IMR-90 (cell line): ENCODE measurements at regions not wholly inside any gene's neighbourhood (a gene's known extent, or its start where the extent isn't known, plus 50 kb on each side); places are given as distances from the start of the nearest gene placed in this dataset.
"Not testable (repeated sequence)": the region's sequence is repeated elsewhere in the genome, so short reads cannot be mapped to it uniquely, and the experiment has no call there.

Experiments used
- ATAC-seq: fragments of 200-7000 bp; cut with Tn5 transposase; 2 replicates; pipeline ENCODE4 v1.9.1; 2020; ENCODE audit warnings: low read depth, mild to moderate bottlenecking, moderate library complexity
- BruUV-seq: library from RNA; stranded (reverse); fragments of 400-500 nt; replicated peaks from 2 replicates; lab custom pipeline; 2021; lab: Mats Ljungman, UMichigan
- CTCF ChIA-PET: fragments of 300-600 bp; formaldehyde crosslinking; extraction: SDS; loops from one replicate; lab custom pipeline; 2021; ENCODE audit warnings: antibody characterized with exemption; lab: Yijun Ruan, JAX
- POLR2A ChIA-PET: fragments of 300-600 bp; sonication (Branson Sonifier 250); formaldehyde crosslinking; loops from one replicate; lab custom pipeline; 2022; ENCODE audit warnings: antibody characterized with exemption; ENCODE audit not compliant: unreplicated experiment; lab: Charles Lee
- DNase-seq: peaks from one replicate; pipeline ENCODE4 v3.0.0; 2013
- H2AFZ ChIP-seq: replicated peaks from 2 replicates; pipeline ENCODE3; 2013; ENCODE audit warnings: low read length, mild to moderate bottlenecking; ENCODE audit not compliant: poor library complexity
- H2AK5ac ChIP-seq: 2 replicates; pipeline ENCODE4 v1.6.1; 2013; ENCODE audit warnings: low read depth, low read length, inconsistent platforms
- H2AK9ac ChIP-seq: replicated peaks from 2 replicates; pipeline ENCODE3; 2013; ENCODE audit warnings: mild to moderate bottlenecking, low read depth, low read length, moderate library complexity; ENCODE audit not compliant: poor library complexity
- H2BK120ac ChIP-seq: 2 replicates; pipeline ENCODE4 v1.6.1; 2013; ENCODE audit warnings: low read depth, low read length, inconsistent platforms
- H2BK15ac ChIP-seq: 3 replicates; pipeline ENCODE4 v1.6.1; 2013; ENCODE audit warnings: low read depth, low read length, inconsistent platforms
- H2BK20ac ChIP-seq: 2 replicates; pipeline ENCODE4 v1.6.1; 2013; ENCODE audit warnings: low read depth, mild to moderate bottlenecking, inconsistent platforms, low read length, moderate library complexity
- H2BK5ac ChIP-seq: 2 replicates; pipeline ENCODE4 v1.6.1; 2013; ENCODE audit warnings: mild to moderate bottlenecking, low read depth, low read length, inconsistent platforms; ENCODE audit not compliant: poor library complexity, severe bottlenecking
- H3K14ac ChIP-seq: replicated peaks from 2 replicates; pipeline ENCODE4 v1.6.1; 2013; ENCODE audit warnings: low read depth, low read length, inconsistent platforms
- H3K18ac ChIP-seq: 2 replicates; pipeline ENCODE4 v1.6.1; 2013; ENCODE audit warnings: low read depth, low read length, control low read depth
- H3K23ac ChIP-seq: 2 replicates; pipeline ENCODE4 v1.6.1; 2013; ENCODE audit warnings: low read depth, low read length, inconsistent platforms
- H3K27ac ChIP-seq: 2 replicates; pipeline ENCODE4 v1.5.1; 2013; ENCODE audit warnings: mild to moderate bottlenecking, control low read depth, low read length; ENCODE audit not compliant: insufficient read depth
- H3K27me3 ChIP-seq: 2 replicates; pipeline ENCODE4 v1.6.1; 2013; ENCODE audit warnings: low read length; ENCODE audit not compliant: control insufficient read depth, insufficient read depth
- H3K36me3 ChIP-seq: 2 replicates; pipeline ENCODE4 v1.6.1; 2013; ENCODE audit warnings: low read length, mixed read lengths; ENCODE audit not compliant: control insufficient read depth, insufficient read depth
- H3K4ac ChIP-seq: 2 replicates; pipeline ENCODE4 v1.6.1; 2013; ENCODE audit warnings: low read depth, low read length, inconsistent platforms
- H3K4me1 ChIP-seq: 2 replicates; pipeline ENCODE4 v1.6.1; 2013; ENCODE audit warnings: low read length, mixed read lengths; ENCODE audit not compliant: control insufficient read depth, insufficient read depth
- H3K4me2 ChIP-seq: 2 replicates; pipeline ENCODE4 v1.6.1; 2013; ENCODE audit warnings: low read depth, mild to moderate bottlenecking, control low read depth, low read length, moderate library complexity
- H3K4me3 ChIP-seq: 2 replicates; pipeline ENCODE4 v1.5.1; 2013; ENCODE audit warnings: low read depth, mild to moderate bottlenecking, control low read depth, low read length, moderate library complexity; ENCODE audit not compliant: insufficient read depth
- H3K56ac ChIP-seq: 2 replicates; pipeline ENCODE4 v1.6.1; 2013; ENCODE audit warnings: low read length, inconsistent platforms; ENCODE audit not compliant: insufficient read depth; ENCODE audit errors: extremely low read depth
- H3K79me1 ChIP-seq, 2 experiments: 2 replicates each; pipeline ENCODE4 v1.6.1; 2013; ENCODE audit warnings: low read length in 2 of 2, inconsistent platforms in 1 of 2, low read depth in 1 of 2
- H3K9ac ChIP-seq: 2 replicates; pipeline ENCODE4 v1.6.1; 2013; ENCODE audit warnings: low read depth, low read length, control low read depth
- H3K9me1 ChIP-seq: 2 replicates; pipeline ENCODE4 v1.6.1; 2013; ENCODE audit warnings: low read length, inconsistent platforms; ENCODE audit not compliant: insufficient read depth
- H3K9me3 ChIP-seq: 2 replicates; pipeline ENCODE4 v1.6.1; 2013; ENCODE audit warnings: low read length; ENCODE audit not compliant: control insufficient read depth, insufficient read depth
- H4K20me1 ChIP-seq: 2 replicates; pipeline ENCODE4 v1.6.1; 2013; ENCODE audit warnings: low read length, inconsistent platforms; ENCODE audit not compliant: insufficient read depth
- H4K5ac ChIP-seq: 2 replicates; pipeline ENCODE4 v1.6.1; 2013; ENCODE audit warnings: mild to moderate bottlenecking, low read depth, low read length, control low read depth
- H4K8ac ChIP-seq, 2 experiments: 2 replicates each; pipeline ENCODE4 v1.6.1; 2013; ENCODE audit warnings: low read depth in 2 of 2, low read length in 2 of 2, control low read depth in 1 of 2, inconsistent platforms in 1 of 2
- H4K91ac ChIP-seq: 2 replicates; pipeline ENCODE4 v1.6.1; 2013; ENCODE audit warnings: low read depth, low read length, inconsistent platforms; ENCODE audit not compliant: insufficient read depth
- WGBS, 2 experiments: methylation state at CpG; one replicate each; pipeline versions ENCODE4 v1.1.5 to v1.1.7; 2013; ENCODE audit warnings: missing lambda C conversion rate in 2 of 2; ENCODE audit not compliant: insufficient read length in 1 of 2; ENCODE audit errors: extremely low coverage in 2 of 2; 5-methylcytosine and 5-hydroxymethylcytosine counted together
- dilution Hi-C: fragments of 300-500 bp; cut with HindIII; formaldehyde crosslinking; loops from one replicate; pipeline ENCODE4 v1.14.3; 2018; ENCODE audit warnings: low sequenced_read_pairs; ENCODE audit not compliant: unreplicated experiment
- in situ Hi-C: fragments of 300-500 bp; cut with MboI; formaldehyde crosslinking; loops from 3 replicates; pipeline ENCODE4 v1.14.3; 2019; ENCODE audit warnings: low sequenced_read_pairs, inconsistent platforms, mixed read lengths
- intact Hi-C: fragments of 100-400 bp; cut with micrococcal nuclease; formaldehyde crosslinking; loops from 2 replicates; pipeline ENCODE4 v1.10.0; 2022

DNA sequence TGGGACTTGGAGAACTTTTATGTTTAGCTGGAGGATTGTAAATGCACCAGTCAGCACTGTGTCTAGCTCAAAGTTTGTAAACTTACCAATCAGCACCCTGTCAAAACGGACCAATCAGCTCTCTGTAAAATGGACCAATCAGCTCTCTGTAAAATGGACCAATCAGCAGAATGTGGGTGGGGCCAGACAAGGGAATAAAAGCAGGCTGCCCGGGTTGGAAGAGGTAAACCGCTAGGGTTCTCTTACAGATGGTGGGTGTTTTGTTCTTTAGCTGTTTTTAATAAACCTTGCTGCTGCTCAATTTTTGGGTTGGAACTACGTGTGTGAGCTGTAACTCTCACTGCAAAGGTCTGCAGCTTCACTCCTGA, 57.6 kb upstream of the GBA3 start:
- H3K36me3 ChIP-seq, H3K27ac ChIP-seq, H3K4ac ChIP-seq, BruUV-seq, H3K9ac ChIP-seq, H2BK20ac ChIP-seq, H3K4me3 ChIP-seq, H3K56ac ChIP-seq, POLR2A ChIA-PET, H2AK9ac ChIP-seq, dilution Hi-C loops, H2BK120ac ChIP-seq, H3K4me2 ChIP-seq, H2AK5ac ChIP-seq, H3K18ac ChIP-seq, H3K9me1 ChIP-seq, H4K20me1 ChIP-seq, H4K91ac ChIP-seq, H3K27me3 ChIP-seq, H3K4me1 ChIP-seq, CTCF ChIA-PET, H4K8ac ChIP-seq, H3K9me3 ChIP-seq, intact Hi-C loops, DNase-seq, ATAC-seq, H2AFZ ChIP-seq, H2BK15ac ChIP-seq, H3K14ac ChIP-seq, H4K5ac ChIP-seq, H3K79me1 ChIP-seq, in situ Hi-C loops, H3K23ac ChIP-seq, H2BK5ac ChIP-seq: not testable (repeated sequence)
- WGBS, 2 experiments = 67% methylated on average over 3 of the region's 4 CpGs; no CpG with 5 or more reads in 1 of the 2 experiments
